ENCODE measurements at regions not wholly inside any gene's neighbourhood (a gene's known extent, or its start where the extent isn't known, plus 50 kb on each side); places are given as distances from the start of the nearest gene placed in this dataset.
A peak's percentile ranks its signal among the peaks of the same experiment; 100 is the strongest.

DNA sequence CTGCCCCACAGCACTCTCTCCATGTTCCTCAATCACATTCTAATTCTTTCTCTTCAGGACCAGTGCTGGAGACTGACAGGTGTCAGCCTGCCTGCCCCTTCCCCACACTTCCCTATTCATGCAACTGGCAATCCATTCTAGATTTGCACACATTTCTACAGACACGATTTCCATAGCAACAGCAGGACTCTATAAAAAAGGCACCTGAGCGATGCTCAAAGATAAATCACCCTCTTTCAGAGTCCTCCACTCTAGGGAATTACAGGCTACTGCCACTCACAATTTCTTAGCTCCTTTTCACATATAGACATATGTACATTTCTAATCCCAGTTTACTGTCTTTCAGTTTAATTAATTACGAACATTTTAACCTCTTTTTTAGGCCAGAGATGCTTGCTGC lies 118.1 kb upstream of the ANKRD1 start:
- TF ChIP-seq, protein P1, sequence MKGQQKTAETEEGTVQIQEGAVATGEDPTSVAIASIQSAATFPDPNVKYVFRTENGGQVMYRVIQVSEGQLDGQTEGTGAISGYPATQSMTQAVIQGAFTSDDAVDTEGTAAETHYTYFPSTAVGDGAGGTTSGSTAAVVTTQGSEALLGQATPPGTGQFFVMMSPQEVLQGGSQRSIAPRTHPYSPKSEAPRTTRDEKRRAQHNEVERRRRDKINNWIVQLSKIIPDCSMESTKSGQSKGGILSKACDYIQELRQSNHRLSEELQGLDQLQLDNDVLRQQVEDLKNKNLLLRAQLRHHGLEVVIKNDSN (IDR thresholded peaks at IDR 0.05), result no peak
- TF ChIP-seq TAF1 (IDR thresholded peaks at IDR 0.05; ENCODE audit: low read depth) (no peak), TEAD4 (IDR thresholded peaks at IDR 0.05) (no peak), ZBTB7A (IDR thresholded peaks at IDR 0.05; ENCODE audit: low read depth) (no peak), TCF12 (IDR thresholded peaks at IDR 0.05; ENCODE audit: low read depth) (no peak), RAD21 (IDR thresholded peaks at IDR 0.05; ENCODE audit: low read depth) (no peak), NFIC (IDR thresholded peaks at IDR 0.05) (no peak), FOXM1 (IDR thresholded peaks at IDR 0.05; ENCODE audit: borderline replicate concordance, low read depth) (no peak), CREB1 (IDR thresholded peaks at IDR 0.05; ENCODE audit: low read depth) (no peak), YY1 (IDR thresholded peaks at IDR 0.05; ENCODE audit: low read depth) (no peak), EGR1 (IDR thresholded peaks at IDR 0.05) (no peak), EP300 (IDR thresholded peaks at IDR 0.05; ENCODE audit: borderline replicate concordance) (no peak), CEBPB (IDR thresholded peaks at IDR 0.05) (no peak)
- TF ChIP-seq, protein P2, sequence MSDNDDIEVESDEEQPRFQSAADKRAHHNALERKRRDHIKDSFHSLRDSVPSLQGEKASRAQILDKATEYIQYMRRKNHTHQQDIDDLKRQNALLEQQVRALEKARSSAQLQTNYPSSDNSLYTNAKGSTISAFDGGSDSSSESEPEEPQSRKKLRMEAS (IDR thresholded peaks at IDR 0.05), result no peak
- TF ChIP-seq, protein P3, sequence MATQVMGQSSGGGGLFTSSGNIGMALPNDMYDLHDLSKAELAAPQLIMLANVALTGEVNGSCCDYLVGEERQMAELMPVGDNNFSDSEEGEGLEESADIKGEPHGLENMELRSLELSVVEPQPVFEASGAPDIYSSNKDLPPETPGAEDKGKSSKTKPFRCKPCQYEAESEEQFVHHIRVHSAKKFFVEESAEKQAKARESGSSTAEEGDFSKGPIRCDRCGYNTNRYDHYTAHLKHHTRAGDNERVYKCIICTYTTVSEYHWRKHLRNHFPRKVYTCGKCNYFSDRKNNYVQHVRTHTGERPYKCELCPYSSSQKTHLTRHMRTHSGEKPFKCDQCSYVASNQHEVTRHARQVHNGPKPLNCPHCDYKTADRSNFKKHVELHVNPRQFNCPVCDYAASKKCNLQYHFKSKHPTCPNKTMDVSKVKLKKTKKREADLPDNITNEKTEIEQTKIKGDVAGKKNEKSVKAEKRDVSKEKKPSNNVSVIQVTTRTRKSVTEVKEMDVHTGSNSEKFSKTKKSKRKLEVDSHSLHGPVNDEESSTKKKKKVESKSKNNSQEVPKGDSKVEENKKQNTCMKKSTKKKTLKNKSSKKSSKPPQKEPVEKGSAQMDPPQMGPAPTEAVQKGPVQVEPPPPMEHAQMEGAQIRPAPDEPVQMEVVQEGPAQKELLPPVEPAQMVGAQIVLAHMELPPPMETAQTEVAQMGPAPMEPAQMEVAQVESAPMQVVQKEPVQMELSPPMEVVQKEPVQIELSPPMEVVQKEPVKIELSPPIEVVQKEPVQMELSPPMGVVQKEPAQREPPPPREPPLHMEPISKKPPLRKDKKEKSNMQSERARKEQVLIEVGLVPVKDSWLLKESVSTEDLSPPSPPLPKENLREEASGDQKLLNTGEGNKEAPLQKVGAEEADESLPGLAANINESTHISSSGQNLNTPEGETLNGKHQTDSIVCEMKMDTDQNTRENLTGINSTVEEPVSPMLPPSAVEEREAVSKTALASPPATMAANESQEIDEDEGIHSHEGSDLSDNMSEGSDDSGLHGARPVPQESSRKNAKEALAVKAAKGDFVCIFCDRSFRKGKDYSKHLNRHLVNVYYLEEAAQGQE (IDR thresholded peaks at IDR 0.05; ENCODE audit: low read depth), result no peak

DNA sequence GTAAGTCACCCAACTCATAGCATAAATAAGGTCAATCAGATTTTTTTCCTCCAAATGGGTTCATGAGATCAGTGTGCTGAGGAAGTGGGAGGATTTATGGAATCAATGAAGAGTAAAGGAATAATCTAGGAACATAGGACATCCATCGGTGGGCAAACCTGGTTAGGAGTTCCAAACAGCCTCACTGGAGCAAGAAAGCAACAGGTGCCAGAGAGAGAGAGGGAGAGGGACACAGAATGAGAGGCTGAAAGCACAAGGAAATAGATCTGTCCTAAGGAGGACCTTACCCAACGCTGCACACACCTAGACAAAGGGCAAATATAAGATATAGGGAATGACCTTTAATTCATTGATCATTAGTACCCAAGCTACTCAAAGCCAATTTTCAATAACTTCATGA lies 119.5 kb upstream of the ANKRD1 start:
- TF ChIP-seq TEAD4 (IDR thresholded peaks at IDR 0.05), result no peak
- no peak for TF ChIP-seq EP300 (IDR thresholded peaks at IDR 0.05; ENCODE audit: borderline replicate concordance)
- no peak for TF ChIP-seq YY1 (IDR thresholded peaks at IDR 0.05; ENCODE audit: low read depth)
- no peak for TF ChIP-seq ZBTB7A (IDR thresholded peaks at IDR 0.05; ENCODE audit: low read depth)
- TF ChIP-seq, protein P3 (IDR thresholded peaks at IDR 0.05; ENCODE audit: low read depth), result no peak
- no peak for TF ChIP-seq EGR1 (IDR thresholded peaks at IDR 0.05)

DNA sequence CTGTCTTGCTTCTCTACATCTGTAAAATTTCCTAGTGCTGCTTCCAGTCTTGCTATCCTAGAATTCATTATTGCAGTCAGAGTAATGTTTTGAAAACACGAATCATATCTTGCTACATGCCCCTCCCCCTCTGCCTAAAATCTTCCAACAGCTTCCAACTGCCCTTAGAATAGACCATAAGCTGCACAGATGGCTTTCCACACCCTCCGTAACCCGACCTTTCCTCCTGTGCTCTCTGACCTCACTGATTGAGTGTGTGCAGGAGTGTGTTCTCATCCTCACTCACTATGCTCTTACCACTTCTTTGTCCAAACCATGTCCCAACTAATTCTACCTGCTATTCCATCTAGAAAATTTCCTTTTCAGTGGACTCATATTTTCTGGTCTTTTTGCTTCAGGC lies 121.2 kb upstream of the ANKRD1 start:
- TF ChIP-seq TEAD4 (IDR thresholded peaks at IDR 0.05) (no peak), TCF12 (IDR thresholded peaks at IDR 0.05; ENCODE audit: low read depth) (no peak), ZBTB7A (IDR thresholded peaks at IDR 0.05; ENCODE audit: low read depth) (no peak), CEBPB (IDR thresholded peaks at IDR 0.05) (no peak)
- TF ChIP-seq, protein P1 (IDR thresholded peaks at IDR 0.05), result no peak

DNA sequence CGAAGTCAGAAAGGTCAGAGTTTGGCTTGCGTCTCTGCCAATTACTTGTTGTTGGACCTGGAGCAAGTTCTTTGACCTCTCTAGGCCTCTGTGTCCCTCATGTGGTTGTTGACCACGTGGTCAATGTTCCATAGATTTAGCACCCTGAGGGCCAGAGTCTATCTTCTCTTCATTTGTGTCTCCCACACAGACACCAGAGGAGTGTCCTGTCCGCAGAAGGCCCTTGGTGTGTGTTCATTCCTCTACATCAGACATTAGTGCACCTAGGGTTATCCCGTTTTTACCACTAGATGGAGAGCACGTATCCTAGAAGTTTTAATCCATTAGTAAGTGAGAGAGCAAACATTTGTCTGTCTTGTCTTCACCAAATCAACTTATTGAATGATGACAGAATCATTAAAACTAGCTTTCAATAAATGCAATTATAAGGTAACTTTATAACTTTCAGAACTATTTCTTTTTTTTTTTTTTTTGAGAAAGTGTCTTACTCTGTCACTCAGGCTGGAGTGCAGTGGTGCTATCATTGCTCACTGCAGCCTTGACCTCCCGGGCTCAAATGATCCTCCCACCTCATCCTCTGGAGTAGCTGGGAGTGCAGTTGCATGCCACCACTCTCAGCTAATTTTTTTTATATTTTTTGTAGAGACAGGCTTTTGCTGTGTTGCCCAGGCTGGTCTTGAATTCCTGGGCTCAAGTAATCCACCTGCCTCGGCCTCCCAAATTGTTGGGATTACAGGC lies 122.5 kb upstream of the ANKRD1 start:
- TF ChIP-seq, protein P1 (IDR thresholded peaks at IDR 0.05), result no peak
- peak; percentile 85 for TF ChIP-seq RAD21 (IDR thresholded peaks at IDR 0.05; ENCODE audit: low read depth)
- TF ChIP-seq CEBPB (IDR thresholded peaks at IDR 0.05), result no peak

DNA sequence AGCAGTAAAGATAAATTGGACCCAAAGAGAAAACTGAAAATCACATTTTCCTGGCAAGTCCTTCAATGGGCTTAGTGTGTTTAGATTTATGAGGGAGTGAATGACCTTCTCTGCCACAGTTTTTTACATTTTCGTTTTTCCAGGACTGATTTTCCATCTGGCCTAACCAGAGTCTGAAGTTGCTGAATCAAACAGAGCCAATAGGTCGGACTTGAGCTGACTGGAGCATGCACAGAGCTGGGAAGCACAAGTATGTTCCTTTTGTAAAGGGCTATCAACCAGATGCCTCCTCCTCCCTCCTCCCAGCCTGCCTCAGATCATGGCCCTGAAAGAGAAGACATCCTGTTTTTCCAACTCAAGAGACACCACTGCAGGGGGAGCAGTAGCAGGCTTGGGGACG lies 126.0 kb upstream of the ANKRD1 start:
- no peak for TF ChIP-seq EGR1 (IDR thresholded peaks at IDR 0.05)
- no peak for TF ChIP-seq TEAD4 (IDR thresholded peaks at IDR 0.05)
- TF ChIP-seq EP300 (IDR thresholded peaks at IDR 0.05; ENCODE audit: borderline replicate concordance), result no peak
- TF ChIP-seq, protein P2 (IDR thresholded peaks at IDR 0.05), result no peak
- no peak for TF ChIP-seq TCF12 (IDR thresholded peaks at IDR 0.05; ENCODE audit: low read depth)
- TF ChIP-seq, protein P3 (IDR thresholded peaks at IDR 0.05; ENCODE audit: low read depth), result no peak
- no peak for TF ChIP-seq CREB1 (IDR thresholded peaks at IDR 0.05; ENCODE audit: low read depth)
- no peak for TF ChIP-seq RAD21 (IDR thresholded peaks at IDR 0.05; ENCODE audit: low read depth)
- TF ChIP-seq, protein P1 (IDR thresholded peaks at IDR 0.05), result no peak
- TF ChIP-seq ZBTB7A (IDR thresholded peaks at IDR 0.05; ENCODE audit: low read depth), result no peak
- TF ChIP-seq CEBPB (IDR thresholded peaks at IDR 0.05), result no peak
- no peak for TF ChIP-seq TAF1 (IDR thresholded peaks at IDR 0.05; ENCODE audit: low read depth)
- no peak for TF ChIP-seq FOXM1 (IDR thresholded peaks at IDR 0.05; ENCODE audit: borderline replicate concordance, low read depth)
- no peak for TF ChIP-seq YY1 (IDR thresholded peaks at IDR 0.05; ENCODE audit: low read depth)
- TF ChIP-seq NFIC (IDR thresholded peaks at IDR 0.05), result no peak
